Thymus (tissue), 11 donors: ENCODE measurements at regions not wholly inside any gene's neighbourhood (a gene's known extent, or its start where the extent isn't known, plus 50 kb on each side); places are given as distances from the start of the nearest gene placed in this dataset.
"Not testable (repeated sequence)": the region's sequence is repeated elsewhere in the genome, so short reads cannot be mapped to it uniquely, and the experiment has no call there.

Experiments
- DNase-seq, 9 donors: peaks; one replicate each; pipeline ENCODE4 v3.0.0-alpha.2; 2013; ENCODE audit warnings: low spot score in 9 of 9, low read depth in 6 of 9, missing footprints in 1 of 9
- H3K27ac ChIP-seq, 2 donors: one replicate each; pipeline ENCODE4 v1.5.1; 2013; ENCODE audit warnings: control low read depth in 1 of 2, low read depth in 1 of 2, low read length in 1 of 2, mild to moderate bottlenecking in 1 of 2, moderate library complexity in 1 of 2
- H3K27me3 ChIP-seq, 2 donors: one replicate each; pipeline ENCODE4 v1.5.1; 2013; ENCODE audit warnings: low read length in 1 of 2; ENCODE audit not compliant: control insufficient read depth in 2 of 2, insufficient read depth in 1 of 2
- H3K36me3 ChIP-seq, 2 donors: one replicate each; pipeline ENCODE4 v1.5.1; 2013; ENCODE audit warnings: low read length in 1 of 2, mild to moderate bottlenecking in 1 of 2, moderate library complexity in 1 of 2; ENCODE audit not compliant: control insufficient read depth in 2 of 2, insufficient read depth in 2 of 2
- H3K4me1 ChIP-seq, 2 donors: one replicate each; pipeline ENCODE4 v1.5.1; 2013; ENCODE audit warnings: low read length in 2 of 2; ENCODE audit not compliant: control insufficient read depth in 2 of 2, insufficient read depth in 2 of 2
- H3K4me3 ChIP-seq, 2 donors: one replicate each; pipeline ENCODE4 v1.5.1; 2013; ENCODE audit warnings: low read length in 2 of 2, control low read depth in 1 of 2, mild to moderate bottlenecking in 1 of 2
- H3K9me3 ChIP-seq, 2 donors: one replicate each; pipeline ENCODE4 v1.5.1; 2013; ENCODE audit warnings: low read length in 1 of 2, mild to moderate bottlenecking in 1 of 2; ENCODE audit not compliant: control insufficient read depth in 2 of 2, insufficient read depth in 1 of 2
- WGBS: extraction: QIAGEN DNeasy Blood & Tissue Kit; methylation state at CpG from one replicate; pipeline ENCODE4 v1.1.7; 2013; 5-methylcytosine and 5-hydroxymethylcytosine counted together
- donor health status: healthy.

DNA sequence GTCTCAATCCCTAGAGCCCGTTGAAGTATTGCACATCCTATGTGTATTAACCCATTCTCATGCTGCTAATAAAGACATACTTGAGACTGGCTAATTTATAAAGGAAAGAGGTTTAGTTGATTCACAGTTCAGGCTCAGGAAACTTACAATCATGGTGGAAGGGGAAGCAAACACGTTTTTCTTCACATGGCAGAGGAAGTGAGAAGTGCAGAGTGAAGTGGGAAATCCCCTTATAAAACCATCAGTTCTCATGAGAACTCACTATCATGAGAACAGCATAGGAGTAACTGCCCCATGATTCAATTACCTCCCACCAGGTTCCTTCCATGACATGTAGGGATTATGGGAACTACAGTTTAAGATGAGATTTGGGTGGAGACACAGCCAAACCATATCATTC is 195.3 kb downstream of the TMEM200A start:
- H3K36me3 ChIP-seq, H3K9me3 ChIP-seq, H3K27me3 ChIP-seq, H3K27ac ChIP-seq, H3K4me3 ChIP-seq, H3K4me1 ChIP-seq, DNase-seq: not testable (repeated sequence)
- WGBS, result 71% methylated on average over 2 of the region's 2 CpGs

DNA sequence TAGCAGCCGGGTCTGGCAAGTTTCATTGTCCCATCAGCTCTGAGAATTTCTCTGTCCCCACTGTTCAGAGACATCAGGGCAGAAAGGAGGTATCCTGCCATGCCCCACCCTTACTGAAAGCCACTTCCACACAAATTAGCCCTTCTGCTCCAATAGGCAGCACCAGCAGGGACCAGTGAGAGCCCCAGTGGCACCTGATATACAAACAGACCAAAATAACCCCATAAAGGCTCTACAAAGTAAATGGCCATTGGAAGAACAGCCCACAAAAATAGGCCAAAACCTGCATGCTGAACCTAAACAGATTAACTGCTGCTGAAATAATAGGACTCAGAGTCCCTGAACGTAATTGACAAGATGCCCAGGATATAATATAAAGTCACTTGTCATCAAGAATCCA is 199.9 kb downstream of the TMEM200A start:
- no peak overlapping the region for H3K27ac ChIP-seq
- H3K36me3 ChIP-seq, result no peaks in the 10 kb centered on the region
- H3K4me1 ChIP-seq, result no peaks in the 10 kb centered on the region
- no peaks in the 10 kb centered on the region for H3K27me3 ChIP-seq
- H3K4me3 ChIP-seq, result no peak overlapping the region
- no peaks in the 10 kb centered on the region for H3K9me3 ChIP-seq
- no peak for DNase-seq
- WGBS, result 98% methylated on average over 2 of the region's 2 CpGs

DNA sequence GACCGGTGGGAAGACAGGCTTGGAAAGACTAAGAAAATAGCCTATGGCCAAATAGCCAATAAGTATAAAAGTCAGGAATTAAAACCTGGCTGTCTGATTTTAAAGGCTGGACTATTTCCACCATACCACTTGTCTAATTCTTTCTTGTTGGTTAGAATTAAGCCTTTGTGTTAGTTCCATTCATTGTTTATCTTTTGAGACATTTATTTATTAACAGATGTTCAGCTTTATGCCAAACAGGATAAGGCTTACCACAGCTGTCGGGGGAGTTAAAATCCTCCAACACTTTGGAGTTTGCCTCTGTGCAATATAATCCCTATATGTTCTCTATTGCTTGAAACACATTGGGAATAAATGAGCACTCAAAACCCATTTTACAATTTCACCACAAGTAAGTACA is 208.3 kb downstream of the TMEM200A start:
- Histone ChIP-seq H3K4me1 (peaks cover 10 to 20% of the 10 kb centered on the region in 2 donors), H3K27me3 (no peaks in the 10 kb centered on the region), H3K9me3 (no peaks in the 10 kb centered on the region), H3K36me3 (no peaks in the 10 kb centered on the region), H3K27ac (no peak overlapping the region), H3K4me3 (no peak overlapping the region)
- DNase-seq, result peak in 1 of 9 donors; percentile 19
- 59% methylated on average over 2 of the region's 2 CpGs for WGBS

DNA sequence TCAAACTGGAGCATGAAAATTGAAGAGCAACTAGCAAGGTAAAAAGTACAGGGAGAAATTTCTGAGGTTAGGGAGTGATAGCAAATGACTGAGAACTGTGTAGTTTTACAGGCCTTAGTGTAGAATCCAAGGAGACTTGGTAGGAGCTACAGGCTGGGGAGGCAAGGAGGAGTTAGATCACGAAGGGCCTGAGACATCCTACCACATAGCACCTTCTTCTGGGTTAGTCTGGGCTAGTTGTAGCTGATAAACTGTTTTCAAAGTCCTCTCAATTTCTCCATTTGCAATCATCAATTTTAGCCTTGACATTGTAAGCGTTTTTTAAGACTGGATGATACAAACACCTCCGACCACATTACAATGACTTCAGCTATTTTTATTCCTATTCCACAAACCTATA is 209.7 kb downstream of the TMEM200A start:
- WGBS, result 18% methylated on average over 3 of the region's 3 CpGs

GRCh38 chr6:130575971-130576370 is 210.2 kb downstream of the TMEM200A start:
- peaks cover 10 to 20% of the 10 kb centered on the region in 2 donors for H3K4me1 ChIP-seq
- H3K27me3 ChIP-seq, result no peaks in the 10 kb centered on the region
- H3K36me3 ChIP-seq, result no peaks in the 10 kb centered on the region
- WGBS, result 4% methylated on average over 2 of the region's 2 CpGs
- peak; percentile 60 to 95 (median 79) for DNase-seq
- no peaks in the 10 kb centered on the region for H3K9me3 ChIP-seq
- peak overlapping the region; percentile 38 to 85 for H3K27ac ChIP-seq
- peak overlapping the region in 1 of 2 donors; percentile 16 for H3K4me3 ChIP-seq

More for the DNA sequence above, 209.7 kb downstream of the TMEM200A start:
- Histone ChIP-seq H3K36me3 (no peaks in the 10 kb centered on the region), H3K9me3 (no peaks in the 10 kb centered on the region), H3K27me3 (no peaks in the 10 kb centered on the region), H3K4me1 (peaks cover 10 to 20% of the 10 kb centered on the region in 2 donors), H3K27ac (peak overlapping the region; percentile 19 to 85), H3K4me3 (no peak overlapping the region)
- DNase-seq, result no peak

GRCh38 chr6:130577178-130577919 is 211.5 kb downstream of the TMEM200A start:
- no peaks in the 10 kb centered on the region for H3K36me3 ChIP-seq
- peak in 7 of 9 donors; percentile 16 to 74 (median 29) for DNase-seq
- no peaks in the 10 kb centered on the region for H3K9me3 ChIP-seq
- H3K4me3 ChIP-seq, result no peak overlapping the region
- H3K4me1 ChIP-seq, result peaks cover 10 to 20% of the 10 kb centered on the region in 2 donors
- 61% methylated on average over 8 of the region's 8 CpGs for WGBS
- H3K27me3 ChIP-seq, result no peaks in the 10 kb centered on the region
- peak overlapping the region in 1 of 2 donors; percentile 85 for H3K27ac ChIP-seq

GRCh38 chr6:130578713-130579112 is 212.9 kb downstream of the TMEM200A start:
- no peaks in the 10 kb centered on the region for H3K9me3 ChIP-seq
- H3K4me1 ChIP-seq, result peaks cover 10 to 20% of the 10 kb centered on the region in 2 donors
- H3K27ac ChIP-seq, result no peak overlapping the region
- DNase-seq, result no peak
- no peaks in the 10 kb centered on the region for H3K27me3 ChIP-seq
- 96% methylated on average over 3 of the region's 3 CpGs for WGBS
- no peak overlapping the region for H3K4me3 ChIP-seq
- H3K36me3 ChIP-seq, result no peaks in the 10 kb centered on the region

DNA sequence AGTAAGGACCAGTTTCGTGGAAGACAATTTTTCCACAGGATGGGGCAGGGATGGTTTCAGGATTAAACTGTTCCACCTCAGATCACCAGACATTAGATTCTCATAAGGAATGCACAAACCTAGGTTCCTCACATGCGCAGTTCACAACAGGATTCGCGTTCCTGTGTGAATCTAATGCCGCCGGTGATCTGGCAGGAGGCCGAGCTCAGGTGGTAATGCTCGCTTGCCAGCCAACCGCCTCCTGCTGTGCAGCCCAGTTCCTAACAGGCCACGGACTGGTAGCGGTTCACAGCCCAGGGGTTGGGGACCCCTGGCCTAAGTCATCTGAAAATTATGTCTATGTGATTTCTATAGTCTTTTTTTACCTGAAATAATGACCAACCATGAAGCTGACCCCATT is 217.5 kb downstream of the TMEM200A start:
- no peak for DNase-seq
- peaks cover 0 to 2% of the 10 kb centered on the region in 2 donors for H3K4me1 ChIP-seq
- no peak overlapping the region for H3K4me3 ChIP-seq
- H3K27ac ChIP-seq, result no peak overlapping the region
- H3K36me3 ChIP-seq, result no peaks in the 10 kb centered on the region
- no peaks in the 10 kb centered on the region for H3K9me3 ChIP-seq
- no peaks in the 10 kb centered on the region for H3K27me3 ChIP-seq
- WGBS, result 97% methylated on average over 11 of the region's 11 CpGs

GRCh38 chr6:130585587-130585986 is 219.8 kb downstream of the TMEM200A start:
- Histone ChIP-seq H3K9me3 (no peaks in the 10 kb centered on the region), H3K27me3 (no peaks in the 10 kb centered on the region), H3K4me3 (no peak overlapping the region), H3K27ac (no peak overlapping the region), H3K4me1 (peaks cover 0 to 2% of the 10 kb centered on the region in 2 donors), H3K36me3 (no peaks in the 10 kb centered on the region)
- DNase-seq, result no peak
- WGBS, result 84% methylated on average over 5 of the region's 5 CpGs
